ENCODE measurements at regions not wholly inside any gene's neighbourhood (a gene's known extent, or its start where the extent isn't known, plus 50 kb on each side); places are given as distances from the start of the nearest gene placed in this dataset.

DNA sequence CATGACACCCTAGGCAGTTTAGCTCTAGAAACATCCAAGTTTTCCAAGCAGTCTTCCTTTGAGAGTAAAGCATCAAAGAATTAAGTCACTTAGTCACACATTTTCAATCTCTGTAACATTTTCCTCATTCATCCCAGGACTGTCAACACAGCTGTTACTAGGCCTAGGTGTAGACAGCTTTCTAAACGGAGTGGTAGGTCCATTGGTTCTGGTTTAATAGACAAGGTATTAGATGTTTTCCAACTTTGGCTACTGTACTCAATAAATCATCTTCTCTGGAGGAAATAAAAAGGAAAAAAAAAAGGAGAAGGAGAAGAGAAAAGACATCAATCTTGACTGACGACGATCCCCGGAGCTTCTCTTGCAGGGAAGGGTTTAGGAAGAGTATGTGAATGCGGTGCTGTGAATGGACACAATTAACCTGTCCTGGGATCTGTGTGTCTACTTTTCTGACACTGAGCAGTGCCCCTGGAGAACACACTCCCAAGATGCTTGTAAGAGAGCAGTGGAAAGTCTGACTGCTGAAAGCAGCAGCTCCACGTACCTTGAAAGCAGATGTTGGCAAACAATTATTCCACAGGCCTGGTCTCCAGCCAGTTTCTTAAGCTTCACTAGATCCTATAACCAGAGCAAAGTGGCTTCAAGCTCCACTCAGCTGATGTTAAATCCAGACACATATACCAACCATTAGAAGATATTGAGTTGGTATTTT lies 59.1 kb downstream of the CXCL12 start:
- FAIRE-seq (no peak), DNase-seq (ENCODE audit: low read depth in 1 of 2, low spot score in 2 of 2) (peak in 1 of 2 experiments; percentile 10)
- Histone ChIP-seq H3K79me1 (ENCODE audit: low read depth, low read length) (no peaks in the 10 kb centered on the region), H4K20me1 (replicated peaks in 1 of 2; ENCODE audit: control insufficient read depth in 1 of 2, insufficient read depth in 2 of 2, low read length in 2 of 2) (peaks cover 0 to 2% of the 10 kb centered on the region in 2 experiments), H2BK120ac (replicated peaks; ENCODE audit: low read depth, low read length) (no peak overlapping the region), H4K8ac (ENCODE audit: extremely low read depth, insufficient read depth, low read length) (no peak overlapping the region), H3K23me2 (ENCODE audit: low read depth, low read length) (no peaks in the 10 kb centered on the region), H2AFZ (ENCODE audit: low read length) (no peak overlapping the region), H3K23ac (ENCODE audit: insufficient read length) (no peak overlapping the region), H2BK15ac (ENCODE audit: low read length) (no peak overlapping the region), H3K4ac (replicated peaks; ENCODE audit: insufficient read length, low read depth, low read length) (no peak overlapping the region), H3K79me2 (ENCODE audit: control insufficient read depth in 1 of 2, insufficient read depth in 2 of 2, low read length in 2 of 2) (no peaks in the 10 kb centered on the region), H3K56ac (replicated peaks; ENCODE audit: insufficient read length, low read depth, low read length) (no peak overlapping the region), H3K14ac (ENCODE audit: insufficient read length) (no peak overlapping the region), H3K4me1 (replicated peaks in 1 of 4; ENCODE audit: control insufficient read depth in 3 of 4, insufficient read depth in 4 of 4, low read length in 3 of 4) (no peaks in the 10 kb centered on the region), H3K4me3 (ENCODE audit: extremely low read depth in 1 of 4, insufficient read depth in 2 of 4, low read depth in 3 of 4, low read length in 4 of 4) (no peak overlapping the region), H2BK12ac (ENCODE audit: low read depth, low read length) (no peak overlapping the region), H3K36me3 (ENCODE audit: control insufficient read depth in 2 of 4, insufficient read depth in 4 of 4, low read length in 3 of 4) (no peaks in the 10 kb centered on the region), H2AK5ac (ENCODE audit: low read depth, low read length) (no peak overlapping the region), H3K9me3 (ENCODE audit: insufficient read depth in 2 of 2, low read depth in 1 of 2, low read length in 1 of 2) (no peaks in the 10 kb centered on the region), H4K5ac (ENCODE audit: insufficient read length, low read depth, low read length) (no peak overlapping the region), H3K27ac (ENCODE audit: low read depth, low read length) (no peak overlapping the region), H2BK5ac (ENCODE audit: low read depth, low read length) (no peak overlapping the region), H2BK20ac (ENCODE audit: low read length) (no peak overlapping the region), H3K4me2 (ENCODE audit: insufficient read depth in 1 of 2, low read depth in 2 of 2, low read length in 2 of 2) (no peak overlapping the region), H3K27me3 (replicated peaks in 1 of 4; ENCODE audit: control insufficient read depth in 3 of 4, extremely low read depth in 1 of 4, insufficient read depth in 3 of 4, low read length in 3 of 4) (no peaks in the 10 kb centered on the region), H3K9ac (replicated peaks in 1 of 4; ENCODE audit: extremely low read depth in 1 of 4, low read depth in 3 of 4, low read length in 3 of 4) (no peak overlapping the region), H4K91ac (replicated peaks; ENCODE audit: insufficient read length, low read length) (no peak overlapping the region), H3K18ac (ENCODE audit: extremely low read depth, low read length) (no peak overlapping the region)
- ChIA-PET CTCF (ENCODE audit: partially characterized antibody) (interaction anchor here (0.8 to 2.6 kb wide), 12 partner anchors 9 to 553 kb away, joined by 3 to 15 read pairs (median 3); no protein-coding TSS in a partner anchor), POLR2A (ENCODE audit: partially characterized antibody) (interaction anchor here (0.8 kb wide), 1 partner anchor 60 kb away, joined by 3 read pairs; no protein-coding TSS in a partner anchor)
- TF ChIP-seq E2F6 (IDR thresholded peaks at IDR 0.05) (no peak), SIN3A (conservative IDR thresholded peaks at IDR 0.05 in 1 of 2, IDR thresholded peaks at IDR 0.05 in 1 of 2; ENCODE audit: low read depth in 1 of 2, low read length in 2 of 2) (no peak), KDM5A (IDR thresholded peaks at IDR 0.05; ENCODE audit: low read length) (no peak), ATF3 (IDR thresholded peaks at IDR 0.05; ENCODE audit: insufficient read depth, low read depth, low read length) (no peak), NANOG (IDR thresholded peaks at IDR 0.05; ENCODE audit: insufficient read depth, low read depth, low read length, poor library complexity, severe bottlenecking) (no peak), RNF2 (IDR thresholded peaks at IDR 0.05; ENCODE audit: borderline replicate concordance, low read depth, low read length, missing control alignments, poor library complexity, severe bottlenecking) (no peak)
- 94% methylated on average over 6 of the region's 6 CpGs; no CpG with 5 or more reads in 1 of the 2 experiments for WGBS, 2 experiments (ENCODE audit: extremely low coverage in 1 of 2, insufficient coverage in 1 of 2, insufficient read length in 1 of 2, insufficient replicate concordance in 2 of 2, low coverage in 1 of 2, low lambda C conversion rate in 2 of 2, missing lambda C conversion rate in 1 of 2)

Measured in H1 (cell line).